ENCODE measurements at regions not wholly inside any gene's neighbourhood (a gene's known extent, or its start where the extent isn't known, plus 50 kb on each side); places are given as distances from the start of the nearest gene placed in this dataset.
"Not testable (repeated sequence)": the region's sequence is repeated elsewhere in the genome, so short reads cannot be mapped to it uniquely, and the experiment has no call there.

GRCh38 chr7:142632271-142633134, 116.8 kb upstream of the PRSS1 start:
- DNase-seq (ENCODE audit: low read depth in 1 of 2, low spot score in 1 of 2): peak in 1 of 2 experiments; percentile 54
- peaks cover 11% of the 10 kb centered on the region for H3K27me3 ChIP-seq (ENCODE audit: insufficient read depth, poor library complexity, severe bottlenecking)
- TF ChIP-seq CTCF (IDR thresholded peaks at IDR 0.05; ENCODE audit: insufficient read depth, low read length): peak; percentile 47
- no peak for TF ChIP-seq REST (IDR thresholded peaks at IDR 0.05; ENCODE audit: insufficient replicate concordance, low read depth)
- no peak overlapping the region for H3K27ac ChIP-seq (replicated peaks)
- no peak overlapping the region for H3K4me3 ChIP-seq (replicated peaks; ENCODE audit: insufficient read depth, low read length)

GRCh38 chr7:142629588-142630260, 119.5 kb upstream of the PRSS1 start:
- no peak for TF ChIP-seq REST (IDR thresholded peaks at IDR 0.05; ENCODE audit: insufficient replicate concordance, low read depth)
- no peak for TF ChIP-seq POLR2AphosphoS5 (IDR thresholded peaks at IDR 0.05; ENCODE audit: low read depth)
- TF ChIP-seq GABPA (IDR thresholded peaks at IDR 0.05; ENCODE audit: low read depth): no peak
- no peak for TF ChIP-seq CTCF (IDR thresholded peaks at IDR 0.05; ENCODE audit: insufficient read depth, low read length)
- no peak for TF ChIP-seq SPI1 (IDR thresholded peaks at IDR 0.05; ENCODE audit: borderline replicate concordance, low read depth)
- no peak for DNase-seq (ENCODE audit: low read depth in 1 of 2, low spot score in 1 of 2)

GRCh38 chr7:142628945-142629344, 120.3 kb upstream of the PRSS1 start:
- no peak for DNase-seq (ENCODE audit: low read depth in 1 of 2, low spot score in 1 of 2)
- Histone ChIP-seq H3K27ac (replicated peaks) (no peak overlapping the region), H3K4me3 (replicated peaks; ENCODE audit: insufficient read depth, low read length) (no peak overlapping the region), H3K27me3 (ENCODE audit: insufficient read depth, poor library complexity, severe bottlenecking) (peaks cover 11% of the 10 kb centered on the region)
- TF ChIP-seq POLR2AphosphoS5 (IDR thresholded peaks at IDR 0.05; ENCODE audit: low read depth) (no peak), SPI1 (IDR thresholded peaks at IDR 0.05; ENCODE audit: borderline replicate concordance, low read depth) (no peak), GABPA (IDR thresholded peaks at IDR 0.05; ENCODE audit: low read depth) (no peak), REST (IDR thresholded peaks at IDR 0.05; ENCODE audit: insufficient replicate concordance, low read depth) (no peak), CTCF (IDR thresholded peaks at IDR 0.05; ENCODE audit: insufficient read depth, low read length) (no peak)

More at GRCh38 chr7:142629588-142630260, 119.5 kb upstream of the PRSS1 start:
- Histone ChIP-seq H3K27ac (replicated peaks) (no peak overlapping the region), H3K4me3 (replicated peaks; ENCODE audit: insufficient read depth, low read length) (no peak overlapping the region), H3K27me3 (ENCODE audit: insufficient read depth, poor library complexity, severe bottlenecking) (peaks cover 11% of the 10 kb centered on the region)

- not testable (repeated sequence) for DNase-seq (ENCODE audit: low read depth in 1 of 2, low spot score in 1 of 2); H3K27me3 ChIP-seq (ENCODE audit: insufficient read depth, poor library complexity, severe bottlenecking); H3K27ac ChIP-seq (replicated peaks); H3K4me3 ChIP-seq (replicated peaks; ENCODE audit: insufficient read depth, low read length)
These were observed 122.0 kb upstream of the PRSS1 start for GRCh38 chr7:142627223-142627622.
